ENCODE measurements at regions not wholly inside any gene's neighbourhood (a gene's known extent, or its start where the extent isn't known, plus 50 kb on each side); places are given as distances from the start of the nearest gene placed in this dataset.

- no peak for DNase-seq
- no peak for TF ChIP-seq POLR2A (IDR thresholded peaks at IDR 0.05; ENCODE audit: low read length)
- no peak for TF ChIP-seq GATA1 (IDR thresholded peaks at IDR 0.05; ENCODE audit: low read depth, low read length)
Measured at GRCh38 chr12:115325858-115326257, 641.9 kb upstream of the TBX3 start.

- TF ChIP-seq GATA1 (IDR thresholded peaks at IDR 0.05; ENCODE audit: low read depth, low read length) (no peak), POLR2A (IDR thresholded peaks at IDR 0.05; ENCODE audit: low read length) (no peak)
- DNase-seq: no peak
Measured at GRCh38 chr12:115324949-115325593, 641.1 kb upstream of the TBX3 start.

- TF ChIP-seq POLR2A (IDR thresholded peaks at IDR 0.05; ENCODE audit: low read length) (no peak), GATA1 (IDR thresholded peaks at IDR 0.05; ENCODE audit: low read depth, low read length) (no peak)
- no peak for DNase-seq
Measured at GRCh38 chr12:115323223-115323905, 639.4 kb upstream of the TBX3 start.

GRCh38 chr12:115322275-115322674, 638.3 kb upstream of the TBX3 start:
- TF ChIP-seq POLR2A (IDR thresholded peaks at IDR 0.05; ENCODE audit: low read length) (no peak), GATA1 (IDR thresholded peaks at IDR 0.05; ENCODE audit: low read depth, low read length) (no peak)
- DNase-seq: no peak

- TF ChIP-seq GATA1 (IDR thresholded peaks at IDR 0.05; ENCODE audit: low read depth, low read length): no peak
- no peak for TF ChIP-seq POLR2A (IDR thresholded peaks at IDR 0.05; ENCODE audit: low read length)
- DNase-seq: no peak
Measured at GRCh38 chr12:115320967-115321366, 637.0 kb upstream of the TBX3 start.

GRCh38 chr12:115320451-115320850, 636.5 kb upstream of the TBX3 start:
- TF ChIP-seq POLR2A (IDR thresholded peaks at IDR 0.05; ENCODE audit: low read length): no peak
- DNase-seq: no peak

GRCh38 chr12:115319446-115320040, 635.6 kb upstream of the TBX3 start:
- DNase-seq: no peak
- TF ChIP-seq POLR2A (IDR thresholded peaks at IDR 0.05; ENCODE audit: low read length): no peak
- TF ChIP-seq GATA1 (IDR thresholded peaks at IDR 0.05; ENCODE audit: low read depth, low read length): no peak

GRCh38 chr12:115313929-115314328, 630.0 kb upstream of the TBX3 start:
- TF ChIP-seq GATA1 (IDR thresholded peaks at IDR 0.05; ENCODE audit: low read depth, low read length) (no peak), POLR2A (IDR thresholded peaks at IDR 0.05; ENCODE audit: low read length) (no peak)
- DNase-seq: no peak

GRCh38 chr12:115312901-115313300, 628.9 kb upstream of the TBX3 start:
- DNase-seq: no peak
- TF ChIP-seq GATA1 (IDR thresholded peaks at IDR 0.05; ENCODE audit: low read depth, low read length) (no peak), POLR2A (IDR thresholded peaks at IDR 0.05; ENCODE audit: low read length) (no peak)

- TF ChIP-seq POLR2A (IDR thresholded peaks at IDR 0.05; ENCODE audit: low read length) (no peak), GATA1 (IDR thresholded peaks at IDR 0.05; ENCODE audit: low read depth, low read length) (no peak)
- no peak for DNase-seq
Measured at GRCh38 chr12:115311875-115312274, 627.9 kb upstream of the TBX3 start.

GRCh38 chr12:115308918-115309317, 624.9 kb upstream of the TBX3 start:
- DNase-seq: no peak
- TF ChIP-seq POLR2A (IDR thresholded peaks at IDR 0.05; ENCODE audit: low read length) (no peak), GATA1 (IDR thresholded peaks at IDR 0.05; ENCODE audit: low read depth, low read length) (no peak)

- TF ChIP-seq POLR2A (IDR thresholded peaks at IDR 0.05; ENCODE audit: low read length): no peak
- no peak for TF ChIP-seq GATA1 (IDR thresholded peaks at IDR 0.05; ENCODE audit: low read depth, low read length)
- DNase-seq: no peak
Measured at GRCh38 chr12:115306380-115306779, 622.4 kb upstream of the TBX3 start.

GRCh38 chr12:115305867-115306266, 621.9 kb upstream of the TBX3 start:
- DNase-seq: no peak
- TF ChIP-seq GATA1 (IDR thresholded peaks at IDR 0.05; ENCODE audit: low read depth, low read length) (no peak), POLR2A (IDR thresholded peaks at IDR 0.05; ENCODE audit: low read length) (no peak)

GRCh38 chr12:115305275-115305674, 621.3 kb upstream of the TBX3 start:
- TF ChIP-seq POLR2A (IDR thresholded peaks at IDR 0.05; ENCODE audit: low read length) (no peak), GATA1 (IDR thresholded peaks at IDR 0.05; ENCODE audit: low read depth, low read length) (no peak)
- DNase-seq: no peak

Data from erythroblast (primary cell).